Activated gamma-delta T cell (primary cell): ENCODE measurements at regions not wholly inside any gene's neighbourhood (a gene's known extent, or its start where the extent isn't known, plus 50 kb on each side); places are given as distances from the start of the nearest gene placed in this dataset.
"Not testable (repeated sequence)": the region's sequence is repeated elsewhere in the genome, so short reads cannot be mapped to it uniquely, and the experiment has no call there.

ENCODE experiments used
- DNase-seq: peaks from one replicate; lab custom pipeline; 2025; lab: John Stamatoyannopoulos, UW

- no peak for DNase-seq
These were observed 1338.8 kb downstream of the BRD1 start for GRCh38 chr22:48488611-48489511.

GRCh38 chr22:48488149-48488551 lies 1339.5 kb downstream of the BRD1 start:
- DNase-seq, result no peak

GRCh38 chr22:48486558-48486957 lies 1341.1 kb downstream of the BRD1 start:
- no peak for DNase-seq

- DNase-seq, result no peak
These were observed 1341.5 kb downstream of the BRD1 start for GRCh38 chr22:48486134-48486532.

GRCh38 chr22:48485149-48486133 lies 1342.2 kb downstream of the BRD1 start:
- DNase-seq, result no peak

- DNase-seq, result no peak
These were observed 1343.7 kb downstream of the BRD1 start for GRCh38 chr22:48483764-48484528.

GRCh38 chr22:48482771-48483170 lies 1344.9 kb downstream of the BRD1 start:
- no peak for DNase-seq

- not testable (repeated sequence) for DNase-seq
These were observed 1345.5 kb downstream of the BRD1 start for GRCh38 chr22:48482198-48482597.

GRCh38 chr22:48481748-48482147 lies 1345.9 kb downstream of the BRD1 start:
- no peak for DNase-seq

- DNase-seq, result no peak
These were observed 1349.0 kb downstream of the BRD1 start for GRCh38 chr22:48478529-48479265.

- DNase-seq, result no peak
These were observed 1349.5 kb downstream of the BRD1 start for GRCh38 chr22:48478124-48478523.

GRCh38 chr22:48477031-48477721 lies 1350.5 kb downstream of the BRD1 start:
- DNase-seq, result no peak

GRCh38 chr22:48476577-48476976 lies 1351.1 kb downstream of the BRD1 start:
- DNase-seq, result no peak

GRCh38 chr22:48475661-48476345 lies 1351.9 kb downstream of the BRD1 start:
- DNase-seq, result no peak

- no peak for DNase-seq
These were observed 1352.8 kb downstream of the BRD1 start for GRCh38 chr22:48474881-48475280.

GRCh38 chr22:48473202-48473601 lies 1354.5 kb downstream of the BRD1 start:
- no peak for DNase-seq

GRCh38 chr22:48464246-48464645 lies 1363.4 kb downstream of the BRD1 start:
- DNase-seq, result no peak

GRCh38 chr22:48459859-48460823 lies 1367.5 kb downstream of the BRD1 start:
- DNase-seq, result no peak

- DNase-seq, result no peak
These were observed 1368.4 kb downstream of the BRD1 start for GRCh38 chr22:48459259-48459658.
